ENCODE measurements at regions not wholly inside any gene's neighbourhood (a gene's known extent, or its start where the extent isn't known, plus 50 kb on each side); places are given as distances from the start of the nearest gene placed in this dataset.

GRCh38 chr18:56067214-56067894 lies 479.4 kb upstream of the TCF4 start:
- DNase-seq = peak; percentile 56

- DNase-seq = peak; percentile 11
These were observed 478.7 kb upstream of the TCF4 start for GRCh38 chr18:56066524-56067213.

DNA sequence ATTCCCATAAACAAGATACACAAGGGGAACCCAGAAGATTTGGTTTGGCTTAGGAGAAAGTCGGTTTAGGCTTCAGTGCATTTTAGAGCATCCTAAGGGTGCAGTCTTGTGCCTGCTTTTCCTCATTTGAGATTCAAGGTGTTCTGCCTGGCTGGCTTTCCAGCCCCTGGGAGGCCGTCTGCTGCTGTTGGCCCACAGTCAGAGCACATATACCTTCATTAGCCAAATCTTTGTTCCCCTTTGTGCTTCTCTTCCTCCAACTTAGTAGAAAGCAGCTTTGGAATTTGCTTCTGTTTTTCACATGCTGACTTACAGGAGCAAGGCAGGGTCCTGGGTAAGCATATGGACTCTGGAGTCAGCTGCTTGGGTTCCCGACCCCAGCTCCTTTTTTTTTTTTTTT lies 477.1 kb upstream of the TCF4 start:
- no peak for DNase-seq

DNA sequence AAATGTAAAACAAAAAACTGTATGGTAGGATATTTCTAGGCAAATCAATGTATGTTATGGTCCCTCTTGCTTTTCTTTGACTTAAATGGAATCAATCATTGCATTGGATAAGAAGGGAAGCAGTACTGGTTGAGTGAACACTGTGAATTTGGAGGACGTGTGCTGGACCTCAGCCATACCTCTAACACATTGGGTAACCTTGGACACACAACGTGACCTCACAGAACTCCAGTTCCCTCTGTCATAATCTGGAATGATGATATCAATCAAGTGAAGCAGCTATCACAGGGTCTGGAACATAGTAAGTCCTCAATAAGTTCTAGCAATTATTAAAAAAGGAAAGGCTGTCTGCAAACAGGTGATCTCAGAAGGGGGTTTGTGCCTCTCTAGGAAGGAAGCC lies 474.9 kb upstream of the TCF4 start:
- DNase-seq = no peak

DNA sequence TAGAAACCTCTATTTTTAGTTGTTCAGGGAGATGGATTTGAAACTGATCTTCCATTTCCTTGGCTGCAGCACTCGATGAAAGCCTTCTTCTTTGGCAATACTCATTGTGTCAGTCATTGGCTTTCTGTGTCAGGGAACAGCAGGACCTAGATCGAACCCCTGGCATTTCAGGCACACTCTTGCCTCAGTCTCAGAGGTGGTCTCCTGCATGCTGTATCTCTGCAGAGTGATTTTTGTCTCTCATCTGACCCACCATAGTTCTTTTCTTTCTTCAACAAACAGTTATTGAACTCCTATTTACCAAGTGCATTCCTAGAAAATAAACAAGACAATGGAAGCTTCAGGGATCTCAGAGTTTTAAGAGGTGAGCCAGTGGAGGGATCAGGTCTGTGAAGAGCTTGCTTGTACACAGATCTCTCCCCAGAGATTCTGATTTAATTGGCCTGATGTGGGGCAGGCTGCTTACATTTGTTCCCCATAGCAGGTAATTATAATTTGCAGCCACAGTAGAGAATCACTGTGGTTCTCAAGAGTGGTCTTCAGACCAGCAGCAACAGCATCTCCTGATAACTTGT lies 473.1 kb upstream of the TCF4 start:
- no peak for DNase-seq

DNA sequence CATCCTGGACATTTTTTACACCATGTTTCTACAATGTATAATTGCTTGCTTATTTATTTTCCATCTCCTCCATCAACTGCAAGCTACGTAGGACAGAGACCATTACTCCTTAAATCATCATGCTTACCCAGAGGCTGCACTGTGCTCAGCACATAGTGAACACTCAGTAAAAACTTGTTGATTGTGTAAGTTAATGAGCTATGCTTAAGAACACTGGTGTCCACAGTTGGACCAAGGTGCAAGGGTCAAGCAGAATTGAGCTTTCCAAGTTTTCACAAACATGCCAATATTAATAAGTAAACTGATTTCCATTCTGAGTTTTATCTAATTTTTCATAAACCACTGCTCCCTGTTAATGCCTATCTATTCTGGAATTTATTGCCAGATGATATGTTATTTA lies 464.2 kb upstream of the TCF4 start:
- no peak for DNase-seq

DNA sequence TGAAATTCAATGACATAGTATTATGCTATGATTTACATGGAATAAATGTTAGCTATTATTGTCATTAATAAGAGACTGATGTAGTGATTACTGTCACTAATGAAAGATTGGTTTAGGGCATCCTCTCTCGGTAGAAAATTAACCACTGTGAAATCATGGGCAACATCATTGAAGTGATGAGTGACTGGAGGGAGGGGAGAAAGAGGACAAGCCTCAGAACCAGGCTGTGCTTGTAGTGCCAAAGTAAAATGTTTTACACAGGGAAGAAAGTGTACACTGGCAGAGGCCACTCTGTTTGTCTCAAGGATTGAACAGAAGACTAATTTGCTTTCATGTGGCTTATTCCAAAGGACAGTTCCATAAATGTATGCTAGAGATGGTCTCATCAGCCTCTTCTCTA lies 456.2 kb upstream of the TCF4 start:
- no peak for DNase-seq

GRCh38 chr18:56043641-56044061 lies 455.7 kb upstream of the TCF4 start:
- no peak for DNase-seq

GRCh38 chr18:56042915-56043536 lies 455.0 kb upstream of the TCF4 start:
- no peak for DNase-seq

DNA sequence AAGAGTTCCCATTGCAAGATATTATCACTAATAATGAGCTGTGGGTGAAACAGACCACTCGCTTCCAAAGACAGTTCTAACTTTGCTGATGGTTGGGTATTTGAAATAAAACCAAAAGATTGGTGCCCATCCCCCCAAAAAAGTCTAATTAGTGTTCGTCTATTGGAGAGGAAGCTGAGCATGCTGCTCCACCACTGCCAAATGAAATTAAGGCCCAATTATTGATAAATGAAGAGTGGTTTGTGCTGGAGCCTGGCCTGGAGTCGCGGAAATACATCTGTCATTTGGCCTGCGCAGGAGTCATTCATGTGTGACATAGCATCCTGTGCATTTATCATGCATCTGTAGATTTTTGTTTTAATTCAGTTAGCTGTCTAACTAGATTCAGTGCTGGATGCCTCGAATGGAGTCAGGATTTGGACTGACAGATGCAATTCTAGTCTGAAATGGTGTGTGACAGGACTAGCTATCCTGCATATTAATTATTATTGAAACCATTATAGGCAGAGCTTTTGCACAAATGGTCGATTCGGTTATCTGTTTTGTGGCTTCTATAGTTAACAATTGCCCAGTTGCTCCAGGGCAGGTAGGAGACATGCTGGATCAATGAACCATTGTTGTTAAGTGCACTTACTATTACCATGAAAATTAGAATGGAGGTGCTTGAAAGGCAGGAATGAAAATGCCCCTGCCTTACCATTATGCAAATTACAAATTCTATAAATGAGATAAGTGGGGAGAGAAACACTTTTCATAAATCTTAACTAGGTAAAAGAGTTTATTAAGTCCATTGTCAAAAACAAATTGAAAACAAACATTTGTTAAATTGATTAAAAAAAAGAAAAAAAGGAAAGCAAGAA lies 450.4 kb upstream of the TCF4 start:
- DNase-seq = no peak

DNA sequence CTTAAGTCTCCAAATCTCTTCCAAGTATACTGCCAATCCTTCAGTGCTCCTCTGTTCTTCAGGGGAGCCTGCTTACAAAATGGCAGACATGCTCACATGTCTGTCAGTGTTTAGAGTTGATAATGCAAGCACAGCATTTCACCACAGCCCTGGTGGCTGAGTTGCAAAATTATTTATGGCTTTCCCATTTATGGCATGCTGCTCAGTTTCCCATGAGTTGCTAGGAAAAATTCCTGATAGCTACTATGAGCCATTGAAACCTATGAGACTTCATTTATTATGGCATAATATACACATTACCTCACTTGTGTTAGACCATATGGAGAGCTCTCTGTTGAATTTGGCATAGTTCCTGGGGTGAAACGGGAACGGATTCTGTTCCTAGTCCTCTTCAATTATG lies 448.7 kb upstream of the TCF4 start:
- peak; percentile 85 for DNase-seq

- no peak for DNase-seq
These were observed 447.6 kb upstream of the TCF4 start for GRCh38 chr18:56035546-56035945.

- DNase-seq = no peak
These were observed 447.0 kb upstream of the TCF4 start for GRCh38 chr18:56034949-56035348.

DNA sequence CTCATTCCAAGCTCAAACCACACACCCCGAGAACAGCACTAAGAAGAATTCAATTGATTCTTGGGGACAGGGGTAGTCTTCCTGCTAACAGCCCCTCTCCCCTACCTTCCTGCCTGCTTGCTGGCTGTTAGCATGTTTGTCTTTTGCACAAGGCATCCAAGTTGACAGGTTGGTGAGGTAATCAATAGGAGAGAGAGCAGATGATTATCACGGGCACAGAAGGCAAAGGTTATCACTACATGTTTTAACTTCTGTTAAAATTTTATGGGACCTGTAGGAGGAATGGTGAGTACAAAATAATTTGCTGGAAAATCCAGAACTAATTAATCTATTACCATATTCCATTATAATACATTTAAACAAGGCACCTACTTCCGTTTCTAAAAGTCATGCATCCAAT lies 442.1 kb upstream of the TCF4 start:
- DNase-seq = no peak

DNA sequence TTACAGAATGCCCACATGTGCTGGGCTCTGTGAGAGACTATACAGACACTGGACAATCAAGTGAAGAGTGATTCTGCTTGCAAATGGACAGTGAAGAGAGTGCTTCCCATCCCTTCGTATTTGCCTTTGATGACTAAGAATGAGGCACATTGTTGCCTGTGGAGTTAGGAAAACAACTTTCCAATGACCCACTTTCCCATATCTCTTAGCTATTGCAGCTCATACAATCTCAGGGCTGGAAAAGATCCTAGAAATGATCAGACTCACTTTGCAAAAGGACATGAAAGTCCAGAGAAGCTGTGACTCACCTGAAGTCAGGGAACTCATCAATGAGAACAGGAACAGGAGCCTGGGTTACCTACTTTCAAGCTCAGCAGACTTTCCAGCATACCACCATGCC lies 440.5 kb upstream of the TCF4 start:
- peak; percentile 51 for DNase-seq

GRCh38 chr18:56026509-56026908 lies 438.5 kb upstream of the TCF4 start:
- no peak for DNase-seq

GRCh38 chr18:56021809-56022195 lies 433.8 kb upstream of the TCF4 start:
- no peak for DNase-seq

GRCh38 chr18:56021136-56021808 lies 433.3 kb upstream of the TCF4 start:
- no peak for DNase-seq

DNA sequence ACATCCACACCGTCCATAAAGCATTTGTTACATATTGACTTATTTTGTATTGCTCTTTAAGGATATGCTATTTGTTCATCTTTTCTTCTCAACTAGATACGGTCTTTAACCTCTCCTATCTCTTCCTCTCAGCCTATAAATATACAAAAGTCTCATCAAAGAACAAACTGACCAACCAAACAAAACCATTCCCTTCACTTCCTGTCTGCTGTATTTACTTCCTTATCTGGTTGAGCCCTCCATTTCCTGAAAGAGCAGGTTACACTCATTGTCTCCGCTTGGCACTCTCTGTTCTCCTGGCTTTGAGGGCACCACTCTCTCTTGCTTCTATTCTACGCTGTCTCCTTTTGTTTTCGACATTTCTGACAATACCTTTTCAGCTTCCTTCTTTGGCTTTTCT lies 431.9 kb upstream of the TCF4 start:
- no peak for DNase-seq

DNA sequence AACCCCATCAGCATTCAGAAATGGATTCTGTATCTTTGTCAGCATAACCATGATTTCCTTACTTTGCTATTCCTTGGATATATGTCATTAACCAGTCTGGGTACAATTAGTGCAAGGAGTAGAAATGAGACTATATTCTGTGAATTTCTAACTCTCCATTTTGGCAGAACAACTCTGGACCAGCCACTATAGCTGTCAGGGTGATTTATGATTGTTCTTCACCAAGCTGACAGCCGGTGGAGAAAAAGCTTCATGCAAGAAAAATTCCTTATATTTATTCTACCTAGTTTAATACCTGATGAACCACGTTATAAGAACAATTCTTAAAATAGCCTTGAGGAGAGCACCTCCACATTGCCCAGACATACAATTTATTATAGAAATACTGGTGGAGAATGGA lies 431.2 kb upstream of the TCF4 start:
- DNase-seq = no peak

DNA sequence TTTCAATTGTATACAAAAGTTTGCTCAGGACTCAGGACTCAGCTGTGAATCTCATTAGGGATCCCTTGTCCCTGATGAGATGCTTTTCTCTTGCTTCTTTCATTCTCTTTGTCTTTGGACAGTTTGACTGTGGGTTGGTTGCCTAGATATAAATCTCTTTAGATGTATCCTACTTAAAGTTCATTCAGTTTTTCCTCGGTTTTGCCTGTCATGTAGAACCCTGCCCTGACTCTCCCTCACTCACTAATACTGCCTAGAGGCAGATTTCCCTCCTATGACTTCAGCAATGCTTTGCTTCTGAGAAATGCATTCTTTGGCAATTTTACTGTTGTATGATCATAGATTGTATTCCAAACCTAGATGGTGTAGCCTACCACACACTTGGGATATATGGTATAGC lies 421.4 kb upstream of the TCF4 start:
- no peak for DNase-seq

- DNase-seq = no peak
These were observed 415.7 kb upstream of the TCF4 start for GRCh38 chr18:56003720-56004088.
